ENCODE measurements at regions not wholly inside any gene's neighbourhood (a gene's known extent, or its start where the extent isn't known, plus 50 kb on each side); places are given as distances from the start of the nearest gene placed in this dataset.

- no peak for TF ChIP-seq CTCF (IDR thresholded peaks at IDR 0.05)
- TF ChIP-seq POLR2A (IDR thresholded peaks at IDR 0.05), result no peak
Measured at GRCh38 chr10:130358981-130359650, 222.9 kb downstream of the GLRX3 start.
